IPS-11a (cell line): ENCODE measurements at regions not wholly inside any gene's neighbourhood (a gene's known extent, or its start where the extent isn't known, plus 50 kb on each side); places are given as distances from the start of the nearest gene placed in this dataset.
"Not testable (repeated sequence)": the region's sequence is repeated elsewhere in the genome, so short reads cannot be mapped to it uniquely, and the experiment has no call there.

Source experiments
- H3K4me3 ChIP-seq: one replicate; pipeline ENCODE4 v1.5.1; 2013; ENCODE audit warnings: low read depth, low read length, control low read depth

DNA sequence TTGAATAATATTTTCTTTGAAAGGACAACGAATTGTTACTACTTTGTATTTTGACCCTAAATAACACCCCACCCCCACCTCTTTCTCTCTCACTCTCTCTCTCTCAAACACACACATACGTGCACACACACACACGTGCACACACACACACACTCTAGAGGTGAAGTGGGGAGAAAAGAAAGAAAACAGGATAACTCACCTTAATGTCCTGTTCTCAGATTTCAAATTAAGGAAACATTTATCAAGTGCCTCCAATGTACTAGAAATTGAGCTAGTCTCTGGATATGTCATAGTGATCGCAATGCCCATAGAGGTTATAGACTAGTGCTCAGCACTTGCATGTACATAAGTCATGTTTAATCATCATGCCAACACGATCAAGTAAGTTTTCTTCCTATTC is 1483.6 kb upstream of the SEL1L start:
- H3K4me3 ChIP-seq: no peak overlapping the region

DNA sequence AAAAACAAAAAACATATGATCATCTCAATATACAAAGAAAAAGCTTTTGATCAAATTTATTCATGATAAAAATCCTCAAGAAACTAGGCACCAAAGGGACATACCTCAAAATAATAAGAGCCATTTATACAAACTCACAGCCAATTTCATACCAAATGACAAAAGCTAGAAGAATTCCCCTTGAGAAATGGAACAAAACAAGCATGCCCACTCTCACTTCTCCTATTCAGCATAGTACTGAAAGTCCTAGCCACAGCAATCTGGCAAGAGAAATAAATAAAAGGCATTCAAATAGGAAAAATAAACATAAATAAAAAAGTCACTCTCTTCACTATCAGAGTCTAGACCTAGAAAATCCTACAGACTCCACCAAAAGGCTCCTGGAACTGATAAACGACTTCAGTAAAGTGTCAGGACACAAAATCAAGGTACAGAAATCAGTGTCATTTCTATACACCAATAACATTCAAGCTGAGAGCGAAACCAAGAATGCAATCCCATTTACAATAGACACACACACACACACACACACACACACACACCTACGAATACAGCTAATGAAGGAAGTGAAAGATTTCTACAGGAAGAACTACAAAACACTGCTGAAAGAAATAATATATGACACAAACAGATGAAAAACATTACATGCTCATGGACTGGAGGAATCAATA is 1486.2 kb upstream of the SEL1L start:
- H3K4me3 ChIP-seq: no peak overlapping the region

DNA sequence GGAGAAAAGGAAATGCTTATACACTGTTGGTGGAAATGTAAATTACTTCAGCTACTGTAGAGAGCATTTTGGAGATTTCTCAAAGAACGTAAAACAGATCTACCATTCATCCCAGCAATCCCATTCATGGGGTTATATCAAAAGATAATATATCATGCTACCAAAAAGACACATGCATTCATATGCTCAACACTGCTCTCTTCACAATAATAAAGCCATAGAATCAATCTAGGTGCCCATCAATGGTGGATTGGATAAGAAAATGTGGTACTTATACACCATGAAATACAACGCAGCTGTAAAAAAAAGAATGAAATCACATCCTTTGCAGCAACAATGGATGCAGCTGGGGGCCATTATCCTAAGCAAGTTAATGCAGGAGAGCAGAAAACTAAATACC is 1487.7 kb upstream of the SEL1L start:
- no peak overlapping the region for H3K4me3 ChIP-seq

DNA sequence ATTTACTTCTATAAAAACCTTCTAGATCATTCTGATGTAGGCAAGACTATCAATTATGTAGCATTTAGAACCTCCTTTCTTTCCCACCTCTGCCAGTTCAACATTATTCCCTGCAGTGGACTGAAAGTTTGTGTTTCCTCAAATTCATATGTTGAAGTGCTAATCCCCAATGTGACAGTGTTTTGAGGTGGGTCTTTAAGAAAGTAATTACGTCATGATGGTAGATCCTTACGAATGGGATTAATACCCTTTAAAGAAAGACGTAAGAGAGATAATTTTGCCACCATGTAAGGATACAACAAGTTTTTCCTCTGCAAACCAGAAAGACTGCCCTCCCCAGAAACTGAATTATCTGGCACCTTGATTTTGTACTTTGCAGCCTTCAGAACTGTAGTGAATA is 1489.7 kb upstream of the SEL1L start:
- H3K4me3 ChIP-seq: no peak overlapping the region

DNA sequence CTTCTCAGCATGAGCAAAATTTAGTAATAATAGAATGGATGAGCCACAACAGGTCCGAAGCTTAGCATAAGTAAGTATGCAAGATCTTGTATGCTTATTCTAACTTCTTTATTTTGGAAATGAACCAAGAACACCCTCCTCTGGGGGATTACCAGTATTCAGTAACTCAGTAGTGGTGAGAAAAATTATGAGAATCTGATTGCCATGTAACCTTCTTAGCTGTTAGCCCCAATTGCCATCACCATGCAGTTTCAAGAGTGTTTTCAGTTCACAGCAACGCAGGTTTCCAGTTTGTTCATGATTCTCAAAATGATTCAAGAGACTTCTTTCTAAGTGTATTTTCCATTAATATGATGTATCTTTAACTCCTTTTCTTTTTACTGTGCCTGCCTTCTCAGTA is 1507.6 kb upstream of the SEL1L start:
- H3K4me3 ChIP-seq: no peak overlapping the region

DNA sequence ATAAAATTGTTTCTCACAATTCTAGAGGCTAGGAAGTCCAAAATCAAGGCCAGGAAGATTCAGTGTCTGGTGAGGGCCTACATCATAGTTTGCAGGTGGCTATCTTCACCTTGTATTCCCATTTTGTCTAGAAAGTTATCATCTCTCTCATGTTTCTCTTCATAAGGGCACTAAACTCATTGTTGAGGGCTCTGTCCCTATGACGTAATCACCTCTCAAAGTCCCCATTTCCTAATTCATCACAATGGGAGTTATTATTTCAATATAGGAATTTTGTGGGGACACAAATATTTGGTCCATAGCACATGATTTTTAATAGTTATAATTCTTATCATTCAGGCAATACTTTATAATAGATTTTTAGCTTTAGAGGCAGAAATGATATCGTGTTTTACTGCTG is 1509.2 kb upstream of the SEL1L start:
- no peak overlapping the region for H3K4me3 ChIP-seq

DNA sequence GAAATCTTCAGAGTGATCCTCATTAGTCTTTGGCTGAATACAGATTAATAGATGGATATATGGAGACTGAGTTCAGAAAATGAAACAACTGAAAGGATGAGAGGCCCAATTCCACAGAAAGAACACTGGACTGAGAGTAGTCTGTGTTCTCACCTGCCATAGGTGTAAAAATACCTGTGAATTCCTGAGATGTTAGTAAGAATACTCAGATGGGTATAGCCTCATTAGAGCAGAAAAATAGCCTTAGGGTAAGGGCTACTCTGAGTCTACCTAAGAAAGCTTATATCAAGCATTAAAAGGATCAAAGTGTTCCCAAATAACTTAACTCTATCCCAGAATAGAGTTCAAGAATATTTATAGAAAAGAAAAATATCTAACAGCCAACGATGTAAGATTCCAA is 1510.3 kb upstream of the SEL1L start:
- no peak overlapping the region for H3K4me3 ChIP-seq

DNA sequence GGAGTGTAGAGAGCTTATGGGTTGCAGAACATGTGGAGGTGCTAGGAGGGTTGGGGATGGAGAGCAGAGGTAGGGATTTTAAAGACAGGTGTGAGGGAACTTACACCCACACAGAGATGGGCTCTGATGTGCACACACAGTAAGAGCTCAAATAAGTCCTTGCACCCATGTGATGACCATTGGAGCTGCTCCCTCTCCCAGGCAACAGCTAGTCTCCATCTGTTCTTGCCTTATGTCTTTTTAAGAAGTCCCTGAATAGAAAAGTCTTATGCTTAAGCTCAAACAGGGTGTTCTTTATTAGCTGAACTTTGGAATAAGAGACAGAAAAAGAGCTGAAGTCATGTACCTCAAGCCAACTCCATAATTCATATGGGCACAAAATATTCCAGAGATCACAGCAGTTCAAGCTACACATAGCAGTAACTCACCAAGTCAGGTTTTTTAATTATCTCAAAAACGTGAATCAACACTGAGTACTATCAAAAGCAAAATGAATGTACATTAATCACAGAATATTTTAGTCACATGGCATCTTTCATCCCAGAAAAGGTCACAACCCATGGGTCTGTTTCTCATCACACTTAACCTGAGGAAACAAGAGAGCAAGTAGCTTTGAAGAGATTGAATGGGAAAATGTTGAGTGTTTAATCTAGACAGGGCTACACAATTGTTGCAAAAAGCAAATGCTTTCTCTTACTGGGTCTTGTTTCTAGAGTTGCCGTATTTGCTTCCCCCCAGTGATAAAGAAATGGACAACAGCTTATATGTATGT is 1513.6 kb upstream of the SEL1L start:
- H3K4me3 ChIP-seq: no peak overlapping the region

DNA sequence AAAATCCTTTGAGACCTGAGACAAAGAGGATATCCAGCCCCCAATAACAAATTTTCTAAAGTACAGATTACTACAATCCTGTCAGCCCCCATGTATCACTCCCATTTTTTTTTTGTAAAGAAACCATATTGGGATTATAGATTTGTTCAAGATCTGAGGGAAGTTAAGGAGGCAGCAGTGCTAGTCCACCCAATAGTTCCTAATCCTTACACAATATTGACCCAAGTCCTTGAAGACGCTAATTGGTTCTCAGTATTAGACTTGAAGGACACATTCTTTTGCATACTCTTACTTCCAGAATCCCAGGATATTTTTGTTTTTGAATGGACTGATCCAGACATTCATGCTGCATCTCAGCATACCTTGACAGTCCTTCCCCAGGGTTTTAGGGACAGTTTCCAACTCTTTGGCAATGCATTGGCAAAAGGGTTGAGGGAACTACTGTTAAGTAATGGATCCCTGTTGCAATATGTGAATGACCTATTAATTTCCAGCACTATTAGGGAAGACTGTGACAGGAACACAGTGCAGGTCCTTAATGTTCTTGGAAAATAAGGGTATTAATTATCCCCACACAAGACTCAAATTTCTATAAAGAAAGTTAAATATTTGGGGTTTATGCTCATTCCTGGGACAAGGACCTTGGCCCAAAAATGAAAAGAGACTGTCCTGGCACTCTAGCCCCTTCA is 1519.5 kb upstream of the SEL1L start:
- no peak overlapping the region for H3K4me3 ChIP-seq

DNA sequence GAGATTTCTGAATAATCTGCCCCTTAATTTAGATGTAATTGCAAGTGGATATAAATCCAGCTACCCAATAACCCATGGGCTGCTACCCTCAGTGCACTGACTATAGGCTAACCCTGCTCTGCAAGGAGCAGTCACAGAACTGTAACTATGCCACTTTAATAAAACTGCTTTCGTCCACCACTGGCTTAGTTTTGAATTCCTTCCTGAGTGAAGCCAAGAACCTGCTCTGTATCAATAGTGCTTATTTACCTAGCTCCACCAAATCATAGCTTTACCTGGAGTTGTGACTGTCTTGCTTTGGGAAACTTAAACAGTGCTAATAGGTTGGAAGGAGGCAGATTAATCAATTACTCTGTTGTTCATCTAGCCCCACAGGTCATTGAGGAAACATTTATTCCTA is 1524.4 kb upstream of the SEL1L start:
- no peak overlapping the region for H3K4me3 ChIP-seq

DNA sequence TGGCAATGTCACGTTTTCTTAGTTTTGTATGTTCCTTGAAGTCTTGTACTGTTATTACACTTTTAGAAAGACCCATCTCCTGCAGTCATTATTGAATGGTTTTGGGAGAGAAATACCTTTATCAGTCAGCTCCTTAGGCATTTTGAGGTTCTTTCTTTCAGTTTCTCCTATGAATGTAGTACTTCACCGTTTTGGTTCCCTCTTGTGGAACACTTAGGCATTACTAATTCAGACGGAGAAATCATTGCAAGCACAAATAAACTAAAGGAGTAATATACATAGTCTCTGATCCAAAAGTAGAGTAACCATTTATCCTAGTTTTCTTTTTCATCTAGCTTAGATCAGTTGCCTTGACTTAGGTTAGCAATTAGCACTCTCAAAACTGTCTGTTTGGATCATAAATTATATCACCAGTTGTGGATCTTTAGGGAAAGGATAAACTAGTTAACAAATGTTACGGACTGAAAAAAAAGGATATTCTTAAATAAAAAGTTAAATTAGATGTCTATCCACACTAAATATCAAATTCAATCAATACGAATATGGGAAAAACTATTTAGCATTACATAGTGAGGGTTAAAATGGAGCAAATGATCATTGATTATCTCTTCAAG is 1538.3 kb upstream of the SEL1L start:
- no peak overlapping the region for H3K4me3 ChIP-seq

DNA sequence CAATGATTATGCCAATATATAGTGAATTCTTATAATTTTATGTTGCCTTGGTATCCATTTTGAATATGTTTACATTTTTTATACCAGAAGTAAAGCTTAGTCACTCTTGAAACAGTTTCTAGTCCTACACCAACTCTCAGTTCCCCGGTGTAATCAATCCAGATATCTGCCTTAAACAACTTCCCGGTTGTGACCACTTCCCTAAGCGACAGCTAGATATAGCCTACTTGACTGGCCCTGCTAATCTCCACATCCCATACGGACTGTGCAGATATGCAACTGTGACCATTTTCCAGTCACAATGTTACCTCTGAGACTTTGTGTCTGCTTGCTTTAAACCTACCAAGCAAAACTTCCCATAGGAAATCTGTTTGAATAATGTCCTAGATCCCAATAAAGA is 1551.5 kb upstream of the SEL1L start:
- no peak overlapping the region for H3K4me3 ChIP-seq

DNA sequence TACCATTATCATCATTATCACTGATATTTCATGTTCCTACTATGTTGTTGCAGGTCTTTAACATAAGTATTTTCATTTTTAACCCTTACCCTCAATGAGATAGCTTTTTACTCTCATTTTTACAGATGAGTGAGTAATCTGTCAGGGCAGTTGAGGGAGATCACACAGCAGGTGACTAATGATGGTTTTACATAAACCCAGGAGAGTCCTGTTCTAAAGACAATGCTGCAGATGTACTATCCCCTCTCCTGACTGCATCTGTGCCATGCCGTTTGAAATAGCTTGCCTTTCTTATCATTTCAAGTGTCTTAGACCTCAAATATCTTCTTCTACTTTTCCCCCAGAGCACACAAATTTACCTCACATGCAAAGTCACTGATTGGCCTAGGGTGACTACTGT is 1552.1 kb upstream of the SEL1L start:
- H3K4me3 ChIP-seq: no peak overlapping the region

DNA sequence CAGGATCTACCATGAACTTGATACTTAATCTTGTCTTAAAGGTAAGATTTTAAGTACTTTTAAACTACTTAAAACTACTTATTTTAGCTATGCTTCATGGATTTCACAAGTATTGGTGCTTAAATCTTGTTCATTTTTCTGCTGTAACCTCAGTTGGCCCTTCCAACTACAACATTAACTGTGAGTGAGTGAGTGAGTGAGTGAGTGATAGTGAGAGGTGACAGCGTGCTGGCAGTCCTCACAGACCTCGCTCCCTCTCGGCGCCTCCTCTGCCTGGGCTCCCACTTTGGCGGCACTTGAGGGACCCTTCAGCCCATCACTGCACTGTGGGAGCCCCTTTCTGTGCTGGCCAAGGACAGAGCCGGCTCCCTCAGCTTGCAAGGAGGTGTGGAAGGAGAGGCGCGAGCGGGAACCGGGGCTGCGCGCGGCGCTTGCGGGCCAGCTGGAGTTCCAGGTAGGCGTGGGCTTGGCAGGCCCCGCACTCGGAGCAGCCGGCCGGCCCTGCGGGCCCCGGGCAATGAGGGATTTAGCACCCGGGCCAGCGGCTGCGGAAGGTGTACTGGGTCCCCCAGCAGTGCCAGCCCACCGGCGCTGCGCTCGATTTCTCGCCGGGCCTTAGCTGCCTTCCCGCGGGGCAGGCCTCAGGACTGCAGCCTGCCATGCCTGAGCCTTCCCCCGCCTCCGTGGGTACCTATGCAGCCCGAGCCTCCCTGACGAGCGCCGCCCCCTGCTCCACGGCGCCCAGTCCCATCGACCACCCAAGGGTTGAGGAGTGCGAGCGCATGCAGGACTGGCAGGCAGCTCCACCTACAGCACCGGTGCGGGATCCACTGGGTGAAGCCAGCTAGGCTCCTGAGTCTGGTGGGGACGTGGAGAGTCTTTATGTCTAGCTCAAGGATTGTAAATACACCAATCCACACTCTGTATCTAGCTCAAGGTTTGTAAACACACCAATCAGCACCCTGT is 1558.6 kb upstream of the SEL1L start:
- H3K4me3 ChIP-seq: not testable (repeated sequence)

DNA sequence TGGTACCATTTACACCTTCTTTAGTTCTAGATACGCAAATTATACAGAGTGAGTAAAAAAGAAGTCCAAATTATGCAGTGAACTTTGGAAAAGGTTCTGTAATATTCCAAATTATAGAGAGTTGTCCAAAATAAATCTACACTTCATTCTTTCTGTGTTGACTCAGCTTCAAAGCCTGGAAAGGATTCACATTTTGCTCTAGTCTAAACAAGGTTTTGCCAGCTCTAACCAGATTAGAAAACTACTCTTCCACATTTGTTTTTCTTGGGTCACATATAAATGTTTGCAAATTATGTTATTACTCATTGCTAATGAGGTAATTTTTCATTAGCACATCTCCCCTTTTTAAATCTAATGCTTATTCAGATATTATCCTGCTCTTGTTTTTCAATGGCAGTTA is 1562.4 kb upstream of the SEL1L start:
- H3K4me3 ChIP-seq: no peak overlapping the region

DNA sequence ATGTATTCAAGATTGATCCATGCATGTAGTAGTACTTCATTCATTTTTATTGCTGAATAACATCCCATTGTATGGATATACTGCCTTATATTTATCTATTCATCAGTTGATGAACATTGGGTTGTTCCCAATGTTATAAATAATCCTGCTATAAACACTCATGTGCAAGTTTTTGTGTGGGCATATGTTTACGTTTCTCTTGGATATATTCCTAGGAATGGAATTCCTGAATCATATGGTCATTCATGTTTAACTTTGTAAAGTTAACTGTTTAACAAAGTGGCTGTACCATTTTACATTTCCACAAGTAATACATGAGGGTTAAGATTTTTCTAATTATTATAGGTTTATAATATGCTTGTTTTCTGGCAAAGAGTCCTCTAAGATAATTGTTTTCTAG is 1568.2 kb upstream of the SEL1L start:
- H3K4me3 ChIP-seq: no peak overlapping the region

DNA sequence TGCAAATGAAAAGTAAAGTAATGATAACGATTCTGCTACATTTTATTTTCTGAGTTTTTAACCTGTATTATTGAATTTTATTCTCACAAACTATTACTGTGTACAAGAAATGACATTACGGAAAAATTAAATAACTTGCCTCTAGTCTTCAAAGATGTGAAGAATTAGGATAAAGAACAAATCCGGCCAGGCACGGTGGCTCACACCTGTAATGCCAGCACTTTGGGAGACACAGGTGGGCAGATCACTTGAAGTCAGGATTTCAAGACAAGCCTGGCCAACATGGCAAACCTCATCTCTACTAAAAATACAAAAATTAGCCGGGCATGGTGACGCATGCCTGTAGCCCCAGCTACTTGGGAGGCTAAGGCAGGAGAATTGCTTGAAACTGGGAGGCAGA is 1584.4 kb upstream of the SEL1L start:
- H3K4me3 ChIP-seq: no peak overlapping the region

DNA sequence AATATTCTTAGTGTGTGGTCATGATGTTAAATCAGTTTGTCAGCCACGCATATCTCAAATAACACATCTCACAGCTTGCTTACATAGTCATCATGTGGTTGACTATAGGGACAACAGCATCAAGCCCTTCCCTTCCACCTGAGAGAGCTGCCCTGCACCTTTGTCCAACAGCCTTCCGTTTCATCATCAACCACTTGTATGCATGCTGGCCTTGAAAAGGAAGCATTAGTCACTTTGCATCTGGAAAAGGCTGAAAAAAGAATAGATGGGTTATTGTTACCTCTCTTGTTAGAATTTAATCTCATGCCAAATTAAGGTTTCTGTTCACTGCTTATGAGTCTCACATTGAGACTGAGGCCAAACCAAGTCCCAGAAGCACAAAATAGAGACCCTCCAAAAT is 1586.5 kb upstream of the SEL1L start:
- H3K4me3 ChIP-seq: no peak overlapping the region

DNA sequence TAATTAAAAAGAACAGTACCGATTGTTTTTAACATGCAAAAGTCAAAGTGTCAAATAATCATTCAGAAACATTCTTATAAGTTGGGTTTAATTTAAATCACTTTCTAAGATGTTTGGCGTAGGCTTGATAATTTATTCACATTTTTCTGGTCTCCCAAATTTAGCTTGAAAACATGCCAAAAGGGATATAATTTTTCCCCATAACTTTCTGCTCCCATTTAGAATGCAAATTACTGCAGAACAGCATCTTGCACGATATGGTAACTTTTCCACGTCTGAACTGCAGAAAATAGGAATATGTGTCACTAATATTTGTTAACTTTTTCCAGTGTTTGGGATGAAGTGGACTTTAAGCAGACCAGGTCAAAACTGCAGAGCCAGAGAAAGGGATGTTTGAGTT is 1592.4 kb upstream of the SEL1L start:
- H3K4me3 ChIP-seq: no peak overlapping the region

DNA sequence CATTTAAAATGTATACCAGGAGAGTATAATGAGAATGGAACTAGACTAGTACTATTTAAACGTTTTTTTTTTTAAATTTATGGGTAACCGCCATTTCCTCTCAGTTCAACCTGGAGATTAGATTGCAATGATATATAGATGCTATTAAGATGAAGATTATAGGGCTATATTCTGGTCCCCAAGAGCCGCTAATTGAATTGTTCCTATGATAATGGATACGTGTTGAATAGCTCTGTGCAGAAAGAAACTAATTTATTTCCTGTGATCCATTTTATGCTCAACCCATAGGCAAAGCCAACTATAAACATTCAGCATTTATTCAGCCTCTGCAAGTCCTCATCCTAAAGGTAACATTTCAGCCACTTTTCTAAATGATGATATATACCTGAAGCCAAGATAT is 1595.1 kb upstream of the SEL1L start:
- no peak overlapping the region for H3K4me3 ChIP-seq

DNA sequence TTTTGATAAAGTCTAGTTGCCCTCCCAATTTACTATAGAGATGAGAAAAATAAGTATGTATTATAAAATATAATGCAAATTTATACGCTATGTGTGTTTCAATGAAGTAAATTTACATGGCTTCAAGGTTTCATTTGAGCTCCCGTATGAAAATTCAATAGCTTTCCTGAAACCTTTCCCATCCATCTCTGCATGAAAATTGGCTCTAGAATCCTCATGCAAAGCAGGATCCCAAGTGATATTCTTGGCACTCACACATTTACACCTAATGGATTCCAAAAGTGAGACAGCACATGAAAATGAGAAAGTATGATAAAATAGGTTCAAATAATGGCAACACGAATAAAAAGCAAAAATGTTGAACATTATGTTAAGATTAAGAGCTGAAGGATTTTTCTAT is 1595.8 kb upstream of the SEL1L start:
- H3K4me3 ChIP-seq: no peak overlapping the region
